Esophagus squamous epithelium (tissue), 5 donors: ENCODE measurements at regions not wholly inside any gene's neighbourhood (a gene's known extent, or its start where the extent isn't known, plus 50 kb on each side); places are given as distances from the start of the nearest gene placed in this dataset.

Experiments
- DNase-seq: peaks from one replicate; lab custom pipeline; 2025; lab: John Stamatoyannopoulos, UW
- H3K27ac ChIP-seq, 4 donors: fragments of 200-600 bp; sonication (generic); one replicate each; pipeline ENCODE4 v1.5.1; 2016 to 2019; ENCODE audit warnings: mild to moderate bottlenecking in 1 of 4
- H3K27me3 ChIP-seq, 4 donors: fragments of 200-600 bp; sonication (generic); 1 replicate in 3 of 4; 2 replicates in 1 of 4; pipeline versions ENCODE4 v1.5.1 to v1.6.0; 2017 to 2021; ENCODE audit warnings: antibody characterized with exemption in 1 of 4
- H3K36me3 ChIP-seq, 3 donors: fragments of 200-600 bp; sonication (generic); one replicate each; pipeline ENCODE4 v1.5.1; 2016 to 2019
- H3K4me1 ChIP-seq, 3 donors: fragments of 200-600 bp; sonication (generic); one replicate each; pipeline ENCODE4 v1.5.1; 2017 to 2019
- H3K4me3 ChIP-seq, 4 donors: fragments of 200-600 bp; sonication (generic); 1 replicate in 3 of 4; 2 replicates in 1 of 4; pipeline ENCODE4 v1.5.1; 2016 to 2019; ENCODE audit warnings: mild to moderate bottlenecking in 2 of 4, moderate library complexity in 1 of 4
- H3K9me3 ChIP-seq, 3 donors: fragments of 200-600 bp; sonication (generic); one replicate each; pipeline ENCODE4 v1.5.1; 2016 to 2019
- CTCF ChIP-seq, 6 experiments: fragments of 450-650 bp in 4 of 6; fragments of 200-600 bp in 2 of 6; sonication (generic) in 2 of 6; IDR thresholded peaks; one replicate each; pipeline ENCODE4 v1.5.1; 2016 to 2019; ENCODE audit warnings: antibody characterized with exemption in 6 of 6, mild to moderate bottlenecking in 4 of 6, moderate library complexity in 4 of 6
- POLR2A ChIP-seq, 4 donors: fragments of 450-650 bp; IDR thresholded peaks; one replicate each; pipeline ENCODE4 v1.6.1; 2017; ENCODE audit warnings: antibody characterized with exemption in 4 of 4, mild to moderate bottlenecking in 4 of 4, moderate library complexity in 3 of 4
- WGBS, 2 donors: methylation state at CpG; one replicate each; pipeline ENCODE4 v1.1.5; 2018; 5-methylcytosine and 5-hydroxymethylcytosine counted together
- intact Hi-C: fragments of 100-400 bp; cut with DNase I; formaldehyde crosslinking; loops from one replicate; pipeline ENCODE4 v1.15.0; 2022
- donor health status: DM: yes; HTN: yes; CAD: no.

DNA sequence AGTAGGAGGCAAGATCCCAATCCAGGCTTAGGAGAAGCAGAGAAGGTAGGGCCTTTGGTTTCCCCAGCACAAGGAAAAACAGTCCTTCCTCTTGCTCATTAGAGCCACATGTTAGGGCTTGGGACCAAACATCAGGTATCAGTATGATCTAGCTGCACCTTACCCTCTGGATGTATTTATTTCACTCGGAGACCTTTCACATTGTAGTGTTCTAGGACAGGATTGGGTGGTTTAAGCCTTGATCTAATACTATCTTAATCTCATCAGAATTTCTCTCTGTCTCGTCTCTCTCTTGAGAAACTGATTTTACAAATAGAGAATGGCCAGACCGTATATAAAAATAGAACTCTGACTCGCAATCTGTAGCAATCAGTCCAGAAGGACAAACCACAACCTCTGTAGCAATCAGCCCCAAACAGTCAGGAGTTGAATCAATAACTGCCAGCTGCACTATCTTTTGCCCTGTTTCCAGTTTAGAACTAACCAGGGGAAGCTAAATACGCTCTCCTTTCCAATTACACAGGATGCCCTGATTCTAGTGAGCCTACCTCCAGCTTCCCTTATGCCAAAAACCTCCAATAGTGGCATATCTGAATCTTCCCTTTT, 207.1 kb downstream of the TDRD15 start:
- Histone ChIP-seq H3K36me3 (no peaks in the 10 kb centered on the region), H3K27ac (no peak overlapping the region), H3K9me3 (no peaks in the 10 kb centered on the region), H3K4me1 (no peaks in the 10 kb centered on the region), H3K27me3 (no peaks in the 10 kb centered on the region), H3K4me3 (no peak overlapping the region)
- TF ChIP-seq POLR2A (IDR thresholded peaks at IDR 0.05) (no peak), CTCF (IDR thresholded peaks at IDR 0.05) (no peak)
- DNase-seq, result no peak
- intact Hi-C loops, result no loop called here
- WGBS, 2 donors, result 60 to 78% methylated on average over 5 of the region's 5 CpGs

GRCh38 chr2:21331625-21332370, 208.0 kb downstream of the TDRD15 start:
- H3K9me3 ChIP-seq, result no peaks in the 10 kb centered on the region
- TF ChIP-seq CTCF (IDR thresholded peaks at IDR 0.05) (no peak), POLR2A (IDR thresholded peaks at IDR 0.05) (no peak)
- WGBS, 2 donors, result 61 to 64% methylated on average over 3 of the region's 3 CpGs
- no peaks in the 10 kb centered on the region for H3K4me1 ChIP-seq
- H3K27ac ChIP-seq, result no peak overlapping the region
- no peaks in the 10 kb centered on the region for H3K36me3 ChIP-seq
- no peak overlapping the region for H3K4me3 ChIP-seq
- no peaks in the 10 kb centered on the region for H3K27me3 ChIP-seq
- no peak for DNase-seq
- intact Hi-C loops, result no loop called here

DNA sequence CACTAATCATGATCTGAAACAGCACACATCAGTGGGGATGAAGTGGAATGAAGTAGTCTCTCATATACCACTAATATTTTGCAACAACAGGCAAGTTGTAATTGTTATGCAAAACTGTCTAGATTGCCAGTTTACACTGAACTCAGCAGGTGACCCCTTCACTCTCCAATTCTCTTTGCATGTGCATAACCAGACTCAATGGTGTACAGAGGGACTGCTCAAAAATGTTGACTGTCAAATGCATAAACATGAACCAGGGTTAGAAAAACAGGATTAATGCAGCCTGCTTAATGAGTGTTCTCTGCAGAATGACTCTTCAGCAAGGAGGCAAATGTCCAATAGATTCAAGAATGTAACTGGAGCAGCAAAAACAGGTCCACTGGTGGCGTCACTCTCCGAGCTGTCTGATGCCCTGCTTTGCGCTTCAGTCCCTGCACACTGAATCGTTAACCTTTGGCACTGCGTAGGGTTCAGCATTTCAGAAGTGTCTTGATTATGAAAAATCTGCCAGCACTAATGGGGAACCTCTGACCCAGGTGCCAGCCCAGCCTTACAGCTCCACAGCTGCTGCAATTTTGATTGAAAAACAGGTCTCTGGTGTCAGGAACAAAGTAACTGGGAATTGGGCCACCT, 209.3 kb downstream of the TDRD15 start:
- intact Hi-C loops, result no loop called here
- Histone ChIP-seq H3K27me3 (no peaks in the 10 kb centered on the region), H3K27ac (no peak overlapping the region), H3K4me1 (no peaks in the 10 kb centered on the region), H3K36me3 (no peaks in the 10 kb centered on the region), H3K4me3 (no peak overlapping the region), H3K9me3 (no peaks in the 10 kb centered on the region)
- 50 to 62% methylated on average over 1 to 4 of the region's 5 CpGs for WGBS, 2 donors
- DNase-seq, result no peak
- no peak for TF ChIP-seq POLR2A (IDR thresholded peaks at IDR 0.05)

DNA sequence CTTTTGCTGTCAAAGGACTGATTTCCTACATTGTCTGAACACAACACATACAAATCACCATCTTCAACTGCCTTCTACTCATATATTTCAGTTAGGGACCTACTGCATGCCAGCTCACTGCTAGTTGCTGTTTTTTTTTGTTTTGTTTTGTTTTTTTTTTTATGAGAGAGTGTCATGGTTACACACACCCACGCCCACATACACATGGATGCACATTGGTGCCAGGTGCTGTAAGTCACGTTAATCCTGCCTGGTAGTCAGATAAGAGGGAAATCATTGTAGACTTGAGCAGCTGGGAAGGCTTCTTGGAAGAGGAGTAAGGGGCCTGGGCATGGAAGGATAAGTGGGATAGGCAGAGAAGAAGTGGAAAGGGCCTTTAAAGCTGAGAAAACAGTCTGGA, 209.9 kb downstream of the TDRD15 start:
- Histone ChIP-seq H3K4me3 (no peak overlapping the region), H3K27me3 (no peaks in the 10 kb centered on the region), H3K27ac (no peak overlapping the region), H3K9me3 (no peaks in the 10 kb centered on the region), H3K36me3 (no peaks in the 10 kb centered on the region), H3K4me1 (no peaks in the 10 kb centered on the region)
- intact Hi-C loops, result no loop called here
- WGBS, 2 donors, result 13% methylated on average over 2 of the region's 2 CpGs; no CpG with 5 or more reads in 1 of the 2 donors
- TF ChIP-seq CTCF (IDR thresholded peaks at IDR 0.05), result no peak
- no peak for TF ChIP-seq POLR2A (IDR thresholded peaks at IDR 0.05)
- no peak for DNase-seq

DNA sequence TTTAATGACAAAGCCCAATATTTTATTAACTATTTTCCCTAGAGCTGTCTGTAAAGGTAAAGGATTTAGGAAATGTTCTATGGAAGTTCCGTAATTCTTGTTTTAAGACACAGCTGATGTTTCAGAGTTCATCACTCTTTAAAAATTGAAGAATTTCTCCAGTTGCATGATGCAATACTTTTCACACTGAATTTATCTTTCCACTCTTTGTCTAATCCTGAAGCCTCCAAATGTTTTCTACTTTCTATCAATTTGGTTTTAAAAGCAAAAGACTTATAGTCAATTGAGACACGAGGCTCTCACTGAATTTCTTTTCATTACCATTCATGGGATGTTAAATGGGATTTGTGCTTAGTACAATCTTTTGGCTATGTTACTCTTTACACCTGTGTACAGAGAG, 223.2 kb downstream of the TDRD15 start:
- H3K4me3 ChIP-seq, result no peak overlapping the region
- H3K27ac ChIP-seq, result no peak overlapping the region
- intact Hi-C loops, result no loop called here
- H3K36me3 ChIP-seq, result no peaks in the 10 kb centered on the region
- WGBS, 2 donors, result 68 to 77% methylated on average over 2 of the region's 2 CpGs
- no peaks in the 10 kb centered on the region for H3K9me3 ChIP-seq
- no peaks in the 10 kb centered on the region for H3K27me3 ChIP-seq
- no peak for TF ChIP-seq CTCF (IDR thresholded peaks at IDR 0.05)
- TF ChIP-seq POLR2A (IDR thresholded peaks at IDR 0.05), result no peak
- no peaks in the 10 kb centered on the region for H3K4me1 ChIP-seq
- DNase-seq, result no peak
